ENCODE measurements at regions not wholly inside any gene's neighbourhood (a gene's known extent, or its start where the extent isn't known, plus 50 kb on each side); places are given as distances from the start of the nearest gene placed in this dataset.

- Histone ChIP-seq H3K9me3 (ENCODE audit: control insufficient read depth, insufficient read depth, low read length) (no peaks in the 10 kb centered on the region), H3K36me3 (ENCODE audit: control insufficient read depth, insufficient read depth, low read length) (no peaks in the 10 kb centered on the region), H3K27ac (ENCODE audit: low read length) (no peak overlapping the region), H3K4me1 (ENCODE audit: control insufficient read depth, insufficient read depth, low read length) (peaks cover 24% of the 10 kb centered on the region), H3K4me3 (ENCODE audit: low read length) (no peak overlapping the region), H3K27me3 (ENCODE audit: control insufficient read depth, insufficient read depth, low read length) (no peaks in the 10 kb centered on the region)
- TF ChIP-seq CTCF (IDR thresholded peaks at IDR 0.05), result no peak
- Mint-ChIP-seq H3K4me1 (peaks cover 51 to 52% of the 10 kb centered on the region in 2 donors), H3K27ac (no peak overlapping the region), H3K9me3 (no peaks in the 10 kb centered on the region), H3K27me3 (ENCODE audit: low read depth in 2 of 2) (no peaks in the 10 kb centered on the region), H3K36me3 (no peaks in the 10 kb centered on the region), H3K4me3 (no peak overlapping the region)
- intact Hi-C loops (cut with micrococcal nuclease), result no loop called here
- no peak for ATAC-seq
- no peak for DNase-seq
- WGBS (ENCODE audit: insufficient coverage), result 86% methylated on average over 7 of the region's 8 CpGs
Measured at GRCh38 chr9:81819859-81820546, 108.2 kb upstream of the SPATA31D4 start.

GRCh38 chr9:81822301-81822865, 105.8 kb upstream of the SPATA31D4 start:
- peaks cover 39 to 40% of the 10 kb centered on the region in 2 donors for H3K4me1 Mint-ChIP-seq
- 94% methylated on average over 6 of the region's 7 CpGs for WGBS (ENCODE audit: insufficient coverage)
- ATAC-seq, result no peak
- Histone ChIP-seq H3K9me3 (ENCODE audit: control insufficient read depth, insufficient read depth, low read length) (no peaks in the 10 kb centered on the region), H3K4me3 (ENCODE audit: low read length) (no peak overlapping the region), H3K27ac (ENCODE audit: low read length) (no peak overlapping the region), H3K36me3 (ENCODE audit: control insufficient read depth, insufficient read depth, low read length) (no peaks in the 10 kb centered on the region), H3K27me3 (ENCODE audit: control insufficient read depth, insufficient read depth, low read length) (no peaks in the 10 kb centered on the region), H3K4me1 (ENCODE audit: control insufficient read depth, insufficient read depth, low read length) (peaks cover 17% of the 10 kb centered on the region)
- intact Hi-C loops (cut with micrococcal nuclease), result no loop called here
- no peaks in the 10 kb centered on the region for H3K27me3 Mint-ChIP-seq (ENCODE audit: low read depth in 2 of 2)
- H3K9me3 Mint-ChIP-seq, result no peaks in the 10 kb centered on the region
- peak overlapping the region; percentile 47 for H3K4me3 Mint-ChIP-seq
- no peak for TF ChIP-seq CTCF (IDR thresholded peaks at IDR 0.05)
- no peak for DNase-seq
- H3K36me3 Mint-ChIP-seq, result no peaks in the 10 kb centered on the region
- no peak overlapping the region for H3K27ac Mint-ChIP-seq

- DNase-seq (no peak), ATAC-seq (no peak)
- peaks cover 17% of the 10 kb centered on the region for H3K4me1 ChIP-seq (ENCODE audit: control insufficient read depth, insufficient read depth, low read length)
- intact Hi-C loops (cut with micrococcal nuclease), result no loop called here
- H3K27ac ChIP-seq (ENCODE audit: low read length), result no peak overlapping the region
- no peaks in the 10 kb centered on the region for H3K36me3 ChIP-seq (ENCODE audit: control insufficient read depth, insufficient read depth, low read length)
- Mint-ChIP-seq H3K27ac (no peak overlapping the region), H3K27me3 (ENCODE audit: low read depth in 2 of 2) (no peaks in the 10 kb centered on the region), H3K9me3 (no peaks in the 10 kb centered on the region), H3K4me1 (peaks cover 44% of the 10 kb centered on the region in 2 donors), H3K36me3 (no peaks in the 10 kb centered on the region), H3K4me3 (no peak overlapping the region)
- no CpG with 5 or more reads among the region's 1 CpG for WGBS (ENCODE audit: insufficient coverage)
- no peak overlapping the region for H3K4me3 ChIP-seq (ENCODE audit: low read length)
- H3K27me3 ChIP-seq (ENCODE audit: control insufficient read depth, insufficient read depth, low read length), result no peaks in the 10 kb centered on the region
- no peaks in the 10 kb centered on the region for H3K9me3 ChIP-seq (ENCODE audit: control insufficient read depth, insufficient read depth, low read length)
- TF ChIP-seq CTCF (IDR thresholded peaks at IDR 0.05), result no peak
Measured at GRCh38 chr9:81822967-81823366, 105.3 kb upstream of the SPATA31D4 start.

All from natural killer cell (primary cell).